H1 (cell line): ENCODE measurements at regions not wholly inside any gene's neighbourhood (a gene's known extent, or its start where the extent isn't known, plus 50 kb on each side); places are given as distances from the start of the nearest gene placed in this dataset.

Experiments used
- BRCA1 ChIP-seq: IDR thresholded peaks from 2 replicates; pipeline ENCODE4 v1.6.1; 2012; ENCODE audit warnings: low read depth, low read length, improper control_type of control experiment
- GABPA ChIP-seq: IDR thresholded peaks from 2 replicates; pipeline ENCODE4 v1.6.1; 2011; ENCODE audit warnings: mild to moderate bottlenecking, low read length, moderate library complexity, borderline replicate concordance; ENCODE audit not compliant: insufficient read depth
- KDM1A ChIP-seq: fragments of 200-600, 300-600 bp; sonication (generic); IDR thresholded peaks from 2 replicates; pipeline ENCODE4 v1.7.1; 2016; ENCODE audit warnings: mild to moderate bottlenecking, low read length, borderline replicate concordance
- KDM5A ChIP-seq: fragments of 200-600 bp; IDR thresholded peaks from 2 replicates; pipeline ENCODE4 v1.7.1; 2012; ENCODE audit warnings: mild to moderate bottlenecking, low read length, inconsistent platforms, mixed read lengths

- TF ChIP-seq KDM1A, result no peak
- TF ChIP-seq BRCA1, result no peak
- TF ChIP-seq GABPA, result no peak
- TF ChIP-seq KDM5A, result no peak
Observed at GRCh38 chr20:56922497-56922896, 293.4 kb downstream of the TFAP2C start (continued).
